GM19395 (cell line): ENCODE measurements at regions not wholly inside any gene's neighbourhood (a gene's known extent, or its start where the extent isn't known, plus 50 kb on each side); places are given as distances from the start of the nearest gene placed in this dataset.

Experiments
- ATAC-seq: cut with Tn5 transposase; IDR thresholded peaks from one replicate; pipeline ENCODE4 v1.9.1; 2021; ENCODE audit warnings: mild to moderate bottlenecking, moderate library complexity; ENCODE audit not compliant: unreplicated experiment

GRCh38 chr6:165090242-165090641, 219.2 kb downstream of the C6orf118 start:
- no peak for ATAC-seq

DNA sequence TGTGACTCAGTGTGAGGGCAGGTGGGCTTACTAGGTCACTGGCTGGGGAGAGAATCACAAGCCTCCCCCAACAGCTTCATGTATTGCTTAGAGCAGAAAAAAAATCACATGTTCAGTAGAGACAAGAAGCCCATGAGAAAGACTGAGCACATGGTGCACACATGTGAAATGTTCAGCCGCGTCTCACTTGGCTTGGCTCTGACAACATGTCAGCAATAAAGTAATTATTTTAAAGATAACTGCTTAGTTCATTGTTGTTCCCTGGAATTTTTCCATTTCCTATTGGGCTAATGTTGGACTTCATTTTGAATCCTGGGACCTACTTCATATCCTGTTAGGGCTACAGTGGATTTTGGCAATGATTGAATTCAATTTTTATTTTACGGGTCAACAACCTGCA, 222.6 kb downstream of the C6orf118 start:
- no peak for ATAC-seq

- no peak for ATAC-seq
Observed at GRCh38 chr6:165082636-165083035, 226.8 kb downstream of the C6orf118 start.

DNA sequence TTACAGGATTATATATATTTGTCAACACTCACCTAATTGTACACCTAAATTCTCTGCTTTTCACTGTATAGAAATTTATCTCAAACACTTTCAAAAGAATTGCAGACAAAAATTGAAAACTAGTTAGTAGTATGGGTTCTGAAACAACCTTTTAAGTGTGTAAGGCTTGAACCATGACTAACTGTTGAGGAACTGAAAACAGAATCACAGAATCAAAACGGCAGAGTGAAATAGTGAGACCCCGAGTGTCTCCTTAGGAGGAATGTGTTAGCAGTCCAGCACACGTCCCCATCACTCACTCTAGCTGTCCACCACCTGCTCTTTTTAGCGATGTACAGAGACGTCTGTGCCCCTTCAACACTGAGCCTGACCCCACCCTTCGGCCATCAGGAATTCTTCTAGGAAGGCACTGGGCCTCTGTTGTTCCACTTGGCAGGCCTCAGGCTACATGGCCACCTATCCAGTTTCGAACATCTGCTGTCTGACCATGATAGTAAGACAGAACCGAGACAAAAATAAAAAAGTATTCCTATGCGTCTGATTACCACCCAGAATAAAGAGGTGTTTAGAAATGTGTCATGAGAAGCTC, 227.4 kb downstream of the C6orf118 start:
- ATAC-seq, result no peak

GRCh38 chr6:165077876-165078275, 231.5 kb downstream of the C6orf118 start:
- ATAC-seq, result no peak

GRCh38 chr6:165071906-165072305, 237.5 kb downstream of the C6orf118 start:
- ATAC-seq, result no peak

- no peak for ATAC-seq
Observed at GRCh38 chr6:165060720-165061119, 248.7 kb downstream of the C6orf118 start.

DNA sequence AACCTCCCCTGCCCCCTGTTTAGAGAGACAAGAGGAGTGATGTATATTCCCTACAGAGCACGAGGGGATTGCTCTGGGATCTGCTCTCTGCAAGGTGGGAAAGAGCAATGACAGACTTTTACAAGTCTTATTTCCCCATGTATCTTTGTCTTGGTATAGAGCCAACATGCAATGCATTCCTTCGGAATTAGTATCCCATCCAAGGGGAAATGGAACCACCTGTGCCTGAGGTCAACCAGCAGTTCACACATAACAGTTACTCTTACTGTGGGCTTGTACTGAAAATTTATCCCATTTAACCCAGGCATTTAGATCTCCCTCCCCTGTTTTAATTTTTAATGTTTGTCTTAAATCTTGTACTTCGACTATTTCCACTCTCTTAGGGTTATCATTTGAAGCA, 250.4 kb downstream of the C6orf118 start:
- ATAC-seq, result no peak

- ATAC-seq, result no peak
Observed at GRCh38 chr6:165056292-165056691, 253.1 kb downstream of the C6orf118 start.

- no peak for ATAC-seq
Observed at GRCh38 chr6:165055231-165055630, 254.2 kb downstream of the C6orf118 start.

DNA sequence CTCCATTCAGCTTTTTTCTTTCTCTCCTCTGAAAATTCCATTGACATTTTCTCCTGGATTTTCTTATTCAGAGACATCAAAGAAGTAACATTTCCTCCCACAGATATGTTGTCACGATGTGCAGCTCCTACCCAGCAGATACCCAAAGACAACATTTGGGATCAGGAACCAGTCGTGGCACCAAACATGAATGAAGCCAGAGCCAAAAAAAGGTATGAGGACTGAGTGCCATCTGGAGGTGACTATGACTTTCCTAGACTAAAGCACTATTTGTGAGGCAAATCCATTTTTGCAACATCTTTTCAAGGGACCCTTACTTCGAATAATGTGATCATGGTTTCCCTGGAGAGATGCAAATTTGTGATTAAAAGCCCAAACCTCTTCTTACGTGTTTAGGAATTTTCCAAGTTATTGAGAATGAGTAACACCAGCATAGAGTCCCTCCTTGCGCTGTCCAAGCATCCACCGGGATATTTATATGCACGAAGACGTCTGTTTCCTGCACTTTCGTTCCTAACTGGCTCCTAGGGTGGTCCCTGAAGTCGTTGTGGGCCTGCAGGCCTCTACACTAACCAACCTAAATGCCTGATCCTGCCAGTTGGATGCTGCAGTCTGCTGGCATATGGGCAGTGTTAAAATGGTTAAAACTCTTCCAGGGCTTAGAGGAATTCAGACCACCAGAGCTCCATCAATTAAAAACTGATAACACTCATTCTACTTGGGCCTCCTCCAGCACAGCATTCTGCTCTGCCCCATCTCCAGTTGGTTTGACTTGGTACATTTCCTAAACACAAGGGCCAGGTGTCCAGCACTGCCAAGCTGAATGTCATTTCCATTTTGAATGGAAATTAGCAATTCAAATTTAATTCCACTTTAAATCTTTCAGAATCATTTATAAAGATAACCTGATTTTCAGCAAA, 256.6 kb downstream of the C6orf118 start:
- no peak for ATAC-seq

GRCh38 chr6:165049362-165049761, 260.0 kb downstream of the C6orf118 start:
- ATAC-seq, result no peak

GRCh38 chr6:165047952-165048351, 261.5 kb downstream of the C6orf118 start:
- ATAC-seq, result no peak

DNA sequence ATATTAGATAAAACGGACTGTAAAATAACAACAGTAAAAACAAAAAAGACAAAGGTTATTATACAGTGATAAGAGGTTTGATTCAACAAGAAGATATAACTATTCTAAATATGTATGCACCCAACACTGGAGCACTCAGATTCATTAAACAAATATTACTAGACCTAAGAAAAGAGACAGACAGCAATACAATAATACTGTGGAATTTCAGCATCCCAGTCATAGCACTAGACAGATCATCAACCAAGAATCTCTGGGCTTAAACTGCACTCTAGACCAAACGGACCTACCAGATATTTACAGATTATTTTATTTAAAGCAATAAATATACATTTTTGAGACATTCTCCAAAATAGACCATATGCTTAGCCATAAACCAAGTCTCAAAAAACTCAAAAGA, 263.8 kb downstream of the C6orf118 start:
- no peak for ATAC-seq

GRCh38 chr6:165042912-165043311, 266.5 kb downstream of the C6orf118 start:
- ATAC-seq, result no peak

- no peak for ATAC-seq
Observed at GRCh38 chr6:165040440-165040839, 269.0 kb downstream of the C6orf118 start.

DNA sequence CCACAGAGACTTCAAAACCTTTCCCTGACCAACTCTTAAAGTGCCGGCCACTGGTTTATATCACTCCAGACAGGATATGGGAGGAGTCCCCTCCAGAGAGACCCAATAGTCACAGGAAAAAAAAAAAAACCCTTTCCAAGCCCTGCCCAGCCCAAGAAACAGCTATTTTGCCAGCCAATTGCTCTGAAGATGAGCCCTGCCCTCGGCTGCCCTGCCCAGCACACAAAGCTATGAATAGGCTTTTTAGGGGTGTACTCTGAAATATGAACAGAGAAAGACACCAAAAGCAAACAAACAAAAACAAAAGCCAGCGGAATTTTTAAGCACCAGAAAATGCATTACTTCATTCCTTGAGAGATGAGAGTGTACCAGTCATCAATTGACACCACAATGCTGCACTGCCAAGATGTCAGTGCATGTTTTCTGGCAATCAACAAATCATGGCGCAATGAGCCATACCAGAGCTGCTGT, 275.1 kb downstream of the C6orf118 start:
- no peak for ATAC-seq

DNA sequence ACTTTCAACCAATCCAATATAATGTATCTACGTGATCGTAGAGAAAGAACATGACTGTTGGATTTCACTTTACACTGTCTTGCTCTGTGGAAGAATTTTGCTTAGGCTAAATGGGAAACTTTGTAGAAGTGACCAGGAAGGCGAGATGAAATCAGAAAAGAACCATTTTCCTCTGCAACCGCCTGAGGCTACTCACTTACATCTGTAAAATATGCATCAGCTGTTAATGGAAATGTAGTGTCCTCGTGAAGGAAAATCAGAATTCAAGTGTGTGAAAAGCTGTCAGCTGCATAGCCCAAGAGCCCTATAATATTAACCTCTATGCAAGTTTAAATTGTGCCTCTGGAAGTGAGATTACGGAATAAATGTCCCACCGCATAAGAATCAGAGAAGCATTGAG, 277.9 kb downstream of the C6orf118 start:
- no peak for ATAC-seq

GRCh38 chr6:165025040-165025439, 284.4 kb downstream of the C6orf118 start:
- ATAC-seq, result no peak

GRCh38 chr6:165019681-165020080, 289.7 kb downstream of the C6orf118 start:
- ATAC-seq, result no peak

GRCh38 chr6:165015676-165016075, 293.7 kb downstream of the C6orf118 start:
- ATAC-seq, result no peak

- no peak for ATAC-seq
Observed at GRCh38 chr6:165013701-165014100, 295.7 kb downstream of the C6orf118 start.
